GM23338 (cell line): ENCODE measurements at regions not wholly inside any gene's neighbourhood (a gene's known extent, or its start where the extent isn't known, plus 50 kb on each side); places are given as distances from the start of the nearest gene placed in this dataset.

Experiments
- CTCF ChIP-seq, 2 experiments: fragments of 200-600 bp in 1 of 2; sonication (generic) in 1 of 2; conservative IDR thresholded peaks; 2 replicates each; pipeline versions ENCODE4 v1.5.1 to v1.6.1; 2016 to 2017; ENCODE audit warnings: antibody characterized with exemption in 2 of 2, low read depth in 2 of 2, mild to moderate bottlenecking in 2 of 2, moderate library complexity in 1 of 2
- EZH2 ChIP-seq: fragments of 200-600 bp; sonication (generic); IDR thresholded peaks from one replicate; pipeline ENCODE4 v1.8.0; 2017; ENCODE audit warnings: antibody characterized with exemption, mild to moderate bottlenecking, low read depth; ENCODE audit not compliant: unreplicated experiment
- POLR2AphosphoS5 ChIP-seq: IDR thresholded peaks from 2 replicates; pipeline ENCODE4 v1.6.1; 2016; ENCODE audit warnings: antibody characterized with exemption, low read depth
- ZNF331 ChIP-seq: fragments of 250-450 bp; sonication (Bioruptor Pico); IDR thresholded peaks from 2 replicates; pipeline ENCODE4 v1.5.0; 2020; ENCODE audit warnings: low read depth, mild to moderate bottlenecking, moderate library complexity

- TF ChIP-seq CTCF (conservative IDR thresholded peaks at IDR 0.05; ENCODE audit: low read depth in 2 of 2) (no peak), EZH2 (no peak), ZNF331 (no peak), POLR2AphosphoS5 (no peak)
Observed at GRCh38 chr10:4003348-4003973, 218.5 kb upstream of the KLF6 start.
